CD4-positive, alpha-beta T cell treated with Interleukin-15 for 4 hours (primary cell): ENCODE measurements at regions not wholly inside any gene's neighbourhood (a gene's known extent, or its start where the extent isn't known, plus 50 kb on each side); places are given as distances from the start of the nearest gene placed in this dataset.
"Not testable (repeated sequence)": the region's sequence is repeated elsewhere in the genome, so short reads cannot be mapped to it uniquely, and the experiment has no call there.

ENCODE experiments used
- DNase-seq: peaks from one replicate; pipeline ENCODE4 v3.0.0-alpha.2; 2020; ENCODE audit warnings: low spot score

GRCh38 chr2:60246583-60246982 lies 306.9 kb downstream of the BCL11A start:
- no peak for DNase-seq

GRCh38 chr2:60234274-60234986 lies 319.0 kb downstream of the BCL11A start:
- DNase-seq, result no peak

- DNase-seq, result no peak
Measured at GRCh38 chr2:60230596-60230995, 322.9 kb downstream of the BCL11A start.

DNA sequence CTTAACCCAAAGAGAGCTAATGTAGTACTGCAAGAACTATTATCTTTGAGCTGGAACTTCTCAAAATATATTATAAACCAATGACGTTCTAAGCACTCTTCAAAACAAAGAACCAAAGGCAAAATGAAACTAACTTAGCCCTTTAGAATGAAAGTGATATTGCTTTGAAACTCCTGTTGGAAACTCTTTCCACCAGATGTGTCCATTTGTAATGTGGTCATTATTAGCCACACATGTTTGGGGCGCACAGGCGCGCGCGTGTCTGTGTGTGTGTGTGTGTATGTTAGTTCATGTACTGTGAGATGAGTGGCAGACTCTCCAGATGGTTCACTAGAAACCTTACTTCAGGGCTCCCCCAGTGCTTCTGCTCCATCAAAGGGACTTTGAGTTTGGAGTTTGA lies 323.4 kb downstream of the BCL11A start:
- DNase-seq, result no peak

GRCh38 chr2:60226943-60227342 lies 326.5 kb downstream of the BCL11A start:
- no peak for DNase-seq

- DNase-seq, result no peak
Measured at GRCh38 chr2:60226191-60226590, 327.3 kb downstream of the BCL11A start.

DNA sequence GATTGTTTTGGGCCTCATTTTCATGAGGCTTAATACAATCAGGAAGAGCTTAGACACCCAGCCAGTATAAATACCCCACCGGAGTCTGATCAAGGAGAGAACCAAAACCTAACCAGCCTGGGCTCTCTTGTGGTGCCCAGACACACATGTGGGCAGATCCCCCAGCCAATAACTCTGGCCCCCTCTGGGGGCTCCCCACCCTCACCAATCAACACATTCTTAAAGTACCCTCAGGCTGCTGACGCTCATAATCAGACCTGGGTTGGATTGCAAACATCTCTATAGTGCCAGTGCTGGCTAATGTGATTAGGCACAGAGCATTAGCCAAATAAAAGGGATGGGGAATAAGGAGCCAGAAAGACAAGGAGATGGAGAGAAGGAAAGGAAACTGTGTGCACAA lies 329.6 kb downstream of the BCL11A start:
- DNase-seq, result no peak

DNA sequence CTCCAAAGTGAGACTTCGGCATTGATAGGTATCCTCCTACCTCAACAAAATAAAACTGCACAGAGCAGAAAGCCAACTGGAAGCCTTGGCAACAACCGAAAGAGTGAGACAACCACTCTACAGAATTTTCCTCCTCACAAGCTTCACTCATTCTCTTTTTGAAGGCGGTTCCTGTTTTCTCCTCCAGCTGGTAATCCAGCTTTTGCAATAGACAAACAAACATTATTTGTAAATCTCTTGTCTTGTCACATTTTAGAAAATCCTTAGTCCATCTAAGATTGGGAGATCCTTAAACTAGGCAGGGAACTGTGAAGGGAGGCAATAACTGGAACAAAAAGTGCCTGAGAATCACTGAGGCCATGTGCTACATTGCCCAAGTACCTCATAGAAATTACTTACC lies 332.4 kb downstream of the BCL11A start:
- no peak for DNase-seq

- DNase-seq, result no peak
Measured at GRCh38 chr2:60219536-60219935, 333.9 kb downstream of the BCL11A start.

GRCh38 chr2:60216452-60216995 lies 336.9 kb downstream of the BCL11A start:
- DNase-seq, result no peak

DNA sequence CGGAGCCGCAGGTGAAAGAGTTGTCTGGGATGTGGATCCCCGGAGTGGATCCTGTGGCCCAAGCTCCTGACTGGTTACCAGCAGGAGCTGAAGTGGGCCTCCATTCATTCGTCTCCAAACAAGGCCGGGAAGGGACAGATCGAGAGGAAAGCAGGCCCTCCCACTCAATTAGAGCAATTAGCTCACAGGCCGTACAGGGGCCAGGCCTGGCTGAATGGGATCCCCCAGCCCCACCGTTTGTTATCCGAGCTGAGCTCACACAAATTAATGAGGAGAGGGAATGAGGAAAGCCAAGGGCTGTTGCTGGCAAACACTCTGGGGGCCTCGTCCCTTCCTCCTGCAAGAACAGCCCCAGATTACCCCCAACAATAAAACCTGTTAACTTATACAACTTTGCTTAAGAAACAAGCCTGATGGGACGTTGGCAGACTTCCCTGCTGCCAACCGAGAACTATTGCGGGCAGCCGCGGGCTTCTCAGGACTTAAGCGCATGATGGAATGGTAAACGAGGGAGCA lies 338.0 kb downstream of the BCL11A start:
- DNase-seq, result no peak

DNA sequence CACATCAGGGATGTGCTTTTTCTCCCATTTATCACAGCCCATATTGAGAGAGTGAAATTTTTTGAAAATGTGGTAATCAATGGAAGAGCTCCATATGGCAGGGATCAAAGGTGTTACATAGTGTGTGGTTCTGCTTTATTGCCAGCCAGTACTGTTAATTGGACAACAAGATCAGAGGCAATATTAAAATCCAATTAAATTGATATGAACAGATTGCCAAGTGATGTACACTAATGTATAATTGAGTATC lies 338.9 kb downstream of the BCL11A start:
- no peak for DNase-seq

DNA sequence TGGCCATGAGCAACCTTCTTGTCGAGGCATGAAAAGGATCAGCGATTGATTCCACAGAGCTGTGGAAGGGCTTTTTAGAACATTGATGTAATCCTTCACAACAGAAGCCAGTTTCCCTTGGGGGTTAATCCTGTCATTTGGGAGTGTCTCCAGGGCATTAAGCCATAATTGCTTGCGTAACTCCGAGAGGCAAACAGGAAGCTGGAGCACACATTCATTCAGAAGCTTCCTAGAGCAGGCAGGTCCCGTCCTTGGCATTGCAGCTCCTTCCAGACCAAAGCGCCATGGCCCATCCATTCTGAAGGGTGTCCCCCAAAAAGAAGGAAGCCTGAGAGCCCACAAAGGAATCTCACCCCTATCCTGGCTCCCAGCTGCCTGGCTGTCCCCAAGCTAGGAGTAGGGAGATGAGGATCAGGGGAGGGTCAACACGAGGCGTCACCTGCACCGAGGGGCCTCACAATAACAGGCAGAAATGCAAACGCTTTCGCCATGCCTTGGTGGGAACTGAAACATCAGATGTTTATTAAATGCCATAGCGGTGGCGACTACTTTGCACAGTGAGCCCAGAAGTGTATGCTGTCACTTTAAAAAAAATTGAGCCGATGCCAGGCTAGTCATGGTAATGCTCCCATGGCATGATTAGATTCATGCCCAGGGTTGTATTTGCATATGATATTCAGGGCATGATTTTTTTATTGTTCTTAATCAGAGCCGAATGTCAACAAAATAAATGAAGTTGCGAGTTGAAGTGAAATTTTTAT lies 339.4 kb downstream of the BCL11A start:
- DNase-seq, result no peak

DNA sequence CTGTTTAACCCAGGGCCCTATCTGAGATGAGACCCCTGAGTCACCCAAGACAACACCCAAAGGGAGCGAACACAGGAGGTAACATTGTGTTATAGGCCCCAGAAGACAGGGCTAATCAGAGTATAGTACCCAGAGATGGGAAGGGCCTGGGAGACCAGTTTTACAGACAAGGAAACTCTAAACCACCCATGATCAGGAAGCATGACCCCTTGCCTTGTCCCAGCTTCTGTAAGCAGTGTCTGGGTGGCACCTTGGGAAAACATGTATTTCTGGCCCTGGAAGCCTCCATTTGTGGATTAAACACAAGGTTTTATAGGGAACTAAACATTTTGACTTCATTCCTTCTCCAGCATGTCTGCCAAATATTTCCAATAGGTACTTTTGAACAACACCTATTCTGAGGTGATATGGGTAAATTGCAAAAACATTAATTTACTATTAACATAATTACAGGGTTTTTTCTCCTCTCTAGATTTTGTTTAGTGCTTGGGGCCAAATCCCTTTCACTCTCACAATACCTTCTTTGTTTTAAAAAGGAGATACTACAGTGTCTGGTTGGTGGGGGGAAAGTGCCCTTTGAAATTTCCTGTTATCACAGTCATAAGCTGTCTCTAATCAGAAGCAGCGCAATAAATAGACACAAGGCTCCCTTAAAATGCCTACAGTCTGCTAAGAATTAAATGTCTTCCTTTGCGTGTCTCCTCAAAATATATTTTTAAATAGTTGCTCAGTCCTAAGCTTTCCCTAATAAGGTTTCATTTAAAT lies 341.1 kb downstream of the BCL11A start:
- DNase-seq, result no peak

DNA sequence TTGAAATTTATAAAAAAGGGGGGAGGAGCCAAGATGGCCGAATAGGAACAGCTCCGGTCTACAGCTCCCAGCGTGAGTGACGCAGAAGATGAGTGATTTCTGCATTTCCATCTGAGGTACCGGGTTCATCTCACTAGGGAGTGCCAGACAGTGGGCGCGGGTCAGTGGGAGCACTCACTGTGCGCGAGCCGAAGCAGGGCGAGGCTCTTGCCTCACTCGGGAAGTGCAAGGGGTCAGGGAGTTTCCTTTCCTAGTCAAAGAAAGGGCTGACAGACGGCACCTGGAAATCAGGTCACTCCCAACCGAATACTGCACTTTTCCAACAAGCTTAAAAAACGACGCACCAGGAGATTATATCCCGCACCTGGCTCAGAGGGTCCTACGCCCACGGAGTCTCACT lies 364.4 kb downstream of the BCL11A start:
- not testable (repeated sequence) for DNase-seq

- DNase-seq, result no peak
Measured at GRCh38 chr2:60175290-60175689, 378.2 kb downstream of the BCL11A start.

DNA sequence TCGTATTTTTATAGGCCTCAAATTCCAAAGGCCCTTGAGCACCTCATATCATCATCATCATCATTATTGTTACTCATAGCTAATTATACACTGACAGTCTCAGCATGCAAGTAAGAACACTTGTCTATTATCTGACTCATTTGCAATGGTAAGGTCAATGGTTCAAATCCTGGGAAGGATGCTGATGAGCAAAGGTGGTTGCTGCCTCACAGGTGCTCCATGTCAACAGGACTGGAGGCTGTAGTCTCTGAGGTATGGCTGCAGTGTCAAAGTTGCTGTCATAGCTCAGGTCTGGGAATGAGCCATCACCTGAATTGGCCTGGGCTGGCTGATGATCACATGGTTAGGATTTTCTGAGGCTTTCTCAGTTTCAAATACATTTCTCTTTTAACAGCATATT lies 379.3 kb downstream of the BCL11A start:
- DNase-seq, result no peak

GRCh38 chr2:60172801-60173200 lies 380.7 kb downstream of the BCL11A start:
- DNase-seq, result no peak

DNA sequence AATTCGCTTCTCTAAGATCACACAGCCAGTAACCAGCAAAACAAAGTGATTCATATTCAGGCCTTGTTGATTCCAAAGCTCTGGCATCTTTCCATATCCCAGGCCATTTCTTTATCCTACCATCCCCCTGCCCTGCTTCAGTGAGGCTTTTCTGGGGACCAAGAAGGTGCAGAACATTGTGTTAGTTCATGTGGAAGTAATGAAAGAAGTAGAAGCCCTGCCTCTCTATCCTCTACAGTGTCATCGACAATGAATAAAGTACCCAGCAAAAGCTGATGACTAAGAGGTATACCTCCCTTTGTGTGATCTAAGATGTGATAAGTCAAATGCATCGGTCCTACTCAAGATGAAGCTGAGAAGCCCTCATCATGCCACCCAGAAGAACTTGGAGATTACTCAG lies 383.2 kb downstream of the BCL11A start:
- no peak for DNase-seq

DNA sequence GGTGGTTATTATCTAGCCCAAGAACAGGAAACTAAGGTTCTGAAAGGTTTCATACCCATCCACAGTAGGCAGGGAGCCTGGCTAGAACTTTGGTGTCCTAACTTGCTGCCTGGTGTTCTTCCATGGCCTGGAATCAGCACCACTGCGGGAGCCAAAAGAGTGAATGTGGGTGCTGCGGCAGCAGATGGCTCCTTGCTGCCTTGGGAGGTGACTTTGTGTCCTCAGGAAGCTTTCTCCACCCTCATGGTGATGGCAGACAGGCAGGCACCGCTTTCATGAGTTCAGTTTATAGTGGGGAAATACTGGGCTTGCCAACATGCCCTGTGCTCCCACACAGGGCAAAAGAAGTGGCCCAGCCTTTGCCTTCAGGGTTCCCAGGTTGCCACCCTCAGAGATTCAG lies 385.2 kb downstream of the BCL11A start:
- no peak for DNase-seq

DNA sequence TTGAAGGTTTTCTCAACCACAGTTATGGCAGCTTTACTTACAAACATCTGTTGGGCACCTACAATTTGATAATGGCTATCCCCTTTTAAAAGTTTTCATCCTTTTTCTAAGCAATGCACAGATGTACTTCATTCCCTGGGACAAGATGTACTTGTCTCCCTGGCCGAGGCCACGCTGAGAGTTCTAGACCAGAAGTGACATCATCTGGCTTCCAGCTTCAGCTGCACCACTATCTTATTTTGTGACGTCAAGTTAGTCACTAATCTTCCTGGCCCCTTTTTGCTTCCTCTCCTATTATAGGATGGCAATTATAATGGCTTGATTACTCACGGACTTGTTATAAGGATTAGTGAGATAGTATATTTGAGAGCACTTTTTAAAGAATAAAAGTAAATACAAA lies 386.4 kb downstream of the BCL11A start:
- no peak for DNase-seq

DNA sequence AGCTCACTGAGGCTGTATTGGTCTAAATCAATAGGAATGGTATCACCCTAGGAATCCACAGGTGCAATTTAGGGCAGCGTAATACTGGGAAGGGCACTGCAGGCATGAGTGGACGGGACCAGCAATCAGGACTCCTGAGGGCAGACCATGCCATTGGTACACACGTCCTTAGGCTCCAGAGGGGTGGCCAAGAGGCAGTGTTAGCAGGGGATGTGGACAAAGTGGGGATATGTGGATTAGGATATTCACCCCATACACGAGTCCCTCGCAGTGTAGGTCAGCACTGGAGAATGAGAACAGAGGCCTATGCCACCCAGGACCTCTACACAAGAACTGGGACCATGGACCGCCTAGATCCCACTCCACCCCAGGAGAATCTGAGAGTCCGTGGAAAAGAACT lies 389.8 kb downstream of the BCL11A start:
- DNase-seq, result no peak

DNA sequence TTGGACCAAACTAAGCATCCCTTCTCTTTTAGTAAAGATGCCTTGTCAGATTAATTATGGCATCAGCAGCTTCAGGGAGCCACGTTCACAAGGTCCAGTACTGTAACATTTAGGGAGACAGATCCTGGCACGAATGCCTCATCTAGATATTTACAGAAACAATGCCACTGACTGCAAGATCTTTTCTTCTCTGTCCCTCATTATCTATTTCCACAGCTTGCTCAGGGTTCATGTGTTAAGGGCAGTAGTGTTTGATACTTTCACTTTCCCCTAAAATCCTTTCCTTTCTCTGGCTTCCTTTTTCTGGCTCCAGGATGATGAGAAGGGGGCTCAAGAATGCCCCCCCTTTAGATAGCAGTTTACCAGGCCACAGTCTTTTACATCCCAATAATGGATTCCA lies 393.9 kb downstream of the BCL11A start:
- DNase-seq, result no peak
